GM18868 (cell line): ENCODE measurements at regions not wholly inside any gene's neighbourhood (a gene's known extent, or its start where the extent isn't known, plus 50 kb on each side); places are given as distances from the start of the nearest gene placed in this dataset.

Source experiments
- ATAC-seq: cut with Tn5 transposase; IDR thresholded peaks from one replicate; pipeline ENCODE4 v1.9.1; 2021; ENCODE audit warnings: mild to moderate bottlenecking, moderate library complexity; ENCODE audit not compliant: unreplicated experiment

DNA sequence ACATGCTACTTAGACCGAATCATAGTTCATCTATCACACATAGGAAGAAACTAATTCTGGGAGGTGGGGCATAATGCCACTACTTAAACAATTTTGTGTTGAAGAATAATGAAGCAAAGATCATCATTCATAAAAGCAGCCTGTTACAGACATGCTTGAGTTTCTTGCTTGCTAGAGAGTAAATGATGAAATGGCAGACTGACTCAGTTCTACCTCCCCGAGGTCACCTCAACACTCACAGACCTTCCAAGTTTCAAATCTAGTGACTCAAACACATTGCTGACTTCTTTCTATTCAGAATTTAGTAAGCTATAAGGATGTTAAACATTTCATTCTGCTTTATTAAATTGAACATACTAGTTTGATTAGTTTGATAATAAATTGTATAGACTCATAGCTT, 636.5 kb upstream of the FRG1 start:
- ATAC-seq, result no peak

DNA sequence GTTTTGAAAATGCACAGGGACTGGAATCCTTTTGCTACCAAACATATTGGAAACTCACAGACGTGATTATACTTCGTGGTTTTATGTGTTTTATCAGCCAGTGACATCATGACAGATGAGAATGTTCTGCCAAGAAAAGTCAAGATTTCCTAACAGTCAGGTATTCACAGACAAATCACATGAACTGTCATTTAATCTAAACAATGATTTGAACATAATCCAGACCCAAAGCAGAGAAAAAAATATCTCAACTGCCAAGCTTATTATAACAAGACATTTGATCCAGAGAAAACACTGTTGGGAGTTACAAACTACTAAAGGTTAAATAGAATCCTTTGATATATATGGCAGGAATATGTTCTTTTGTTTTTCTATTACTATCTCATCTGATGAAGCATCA, 635.9 kb upstream of the FRG1 start:
- ATAC-seq, result no peak

DNA sequence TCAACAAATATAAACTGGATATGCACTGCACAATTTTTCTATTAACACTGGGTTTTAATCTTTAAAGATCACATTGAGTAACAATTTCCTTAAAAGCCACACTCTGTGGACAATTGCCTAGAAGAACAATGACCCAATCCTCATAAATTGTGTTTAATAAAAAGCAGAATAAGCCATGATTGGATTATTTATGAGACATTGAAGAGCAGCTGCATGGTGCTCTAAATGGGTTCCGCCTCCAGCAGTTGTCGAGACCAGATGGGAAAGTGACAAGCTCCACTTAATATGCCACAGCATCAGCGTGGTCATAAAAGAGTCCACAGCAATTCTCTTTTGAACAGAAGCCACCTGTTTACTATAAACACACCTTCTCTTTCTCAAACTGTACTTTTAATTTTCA, 635.2 kb upstream of the FRG1 start:
- no peak for ATAC-seq

DNA sequence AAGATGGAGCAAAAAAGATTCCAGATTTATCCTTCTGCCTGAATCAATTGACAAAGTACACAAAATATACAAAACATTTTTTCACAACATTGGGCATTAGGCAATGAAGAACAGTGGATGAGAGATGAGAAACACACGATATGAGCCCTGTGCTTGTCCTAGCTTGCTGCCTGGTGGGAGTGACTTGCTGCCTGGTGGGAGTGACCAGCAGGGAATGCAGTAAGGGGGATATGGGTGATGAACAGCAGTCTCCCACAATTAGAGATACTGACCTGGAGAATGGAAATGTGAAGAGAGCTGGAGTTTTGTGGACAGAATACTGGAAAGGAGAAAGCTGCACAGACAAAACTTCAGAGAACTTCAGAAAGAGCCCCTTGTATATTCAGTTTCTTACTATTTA, 629.4 kb upstream of the FRG1 start:
- ATAC-seq, result no peak

DNA sequence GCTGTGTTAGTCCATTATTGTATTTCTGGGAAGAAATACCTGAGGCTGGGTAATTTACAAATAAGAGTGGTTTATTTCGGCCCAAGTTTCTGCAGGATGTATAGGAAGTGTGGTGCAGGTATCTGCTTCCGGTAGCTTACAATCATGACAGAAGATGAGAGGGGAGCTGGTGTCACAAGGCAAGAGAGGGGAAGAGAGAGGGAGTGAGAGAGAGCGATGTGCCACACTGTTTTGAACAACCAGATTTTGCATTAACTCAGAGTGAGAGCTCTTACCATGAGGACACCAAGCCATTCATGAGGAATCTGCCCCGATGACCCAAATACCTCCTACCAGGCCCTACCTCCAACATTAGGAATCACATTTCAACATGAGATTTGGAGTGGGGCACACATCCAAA, 627.6 kb upstream of the FRG1 start:
- no peak for ATAC-seq

DNA sequence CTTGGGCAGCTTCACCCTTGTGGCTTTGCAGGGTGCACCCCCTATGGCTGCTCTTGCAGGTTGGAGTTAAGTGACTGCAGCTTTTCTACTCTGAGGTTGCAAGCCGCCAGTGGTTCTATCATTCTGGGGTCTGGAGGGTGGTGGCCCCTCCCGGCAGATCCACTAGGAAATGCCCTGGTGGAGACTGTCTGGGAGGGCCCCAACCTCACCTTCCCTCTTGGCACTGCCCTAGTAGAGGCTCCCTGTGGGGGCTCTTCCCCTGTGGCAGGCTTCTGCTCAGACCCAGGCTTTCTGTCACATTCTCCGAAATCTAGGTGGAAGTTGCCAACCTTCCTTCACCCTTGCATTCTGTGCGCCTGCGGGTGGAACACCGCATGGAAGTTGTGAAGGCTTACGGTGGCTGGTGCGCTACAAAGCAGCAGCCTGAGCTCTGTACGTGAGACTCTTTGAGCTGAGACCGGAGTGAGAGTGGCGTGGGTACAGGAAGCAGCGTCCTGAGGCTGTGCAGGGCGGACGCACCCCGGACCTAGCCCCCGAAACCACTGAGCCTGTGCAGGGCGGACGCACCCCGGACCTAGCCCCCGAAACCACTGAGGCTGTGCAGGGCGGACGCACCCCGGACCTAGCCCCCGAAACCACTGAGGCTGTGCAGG, 626.7 kb upstream of the FRG1 start:
- ATAC-seq, result no peak

DNA sequence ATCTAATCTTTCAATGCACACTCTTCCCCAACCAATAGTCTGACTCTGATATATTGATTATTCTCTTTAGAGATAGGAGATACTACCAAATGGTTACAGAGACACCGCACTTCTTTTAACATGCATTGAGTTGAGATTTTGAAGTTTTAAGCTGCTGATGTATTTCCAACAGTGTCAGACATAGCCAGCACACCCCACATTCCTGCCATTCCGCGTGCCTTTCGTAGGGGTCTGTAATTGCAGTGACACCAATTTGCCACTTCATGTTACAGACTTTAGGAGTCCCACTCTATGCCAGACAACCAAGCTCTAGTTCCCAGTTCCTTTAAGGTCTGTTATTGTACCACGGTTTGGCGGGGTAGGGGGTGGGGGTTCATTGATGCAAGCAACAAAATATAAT, 618.2 kb upstream of the FRG1 start:
- ATAC-seq, result no peak

DNA sequence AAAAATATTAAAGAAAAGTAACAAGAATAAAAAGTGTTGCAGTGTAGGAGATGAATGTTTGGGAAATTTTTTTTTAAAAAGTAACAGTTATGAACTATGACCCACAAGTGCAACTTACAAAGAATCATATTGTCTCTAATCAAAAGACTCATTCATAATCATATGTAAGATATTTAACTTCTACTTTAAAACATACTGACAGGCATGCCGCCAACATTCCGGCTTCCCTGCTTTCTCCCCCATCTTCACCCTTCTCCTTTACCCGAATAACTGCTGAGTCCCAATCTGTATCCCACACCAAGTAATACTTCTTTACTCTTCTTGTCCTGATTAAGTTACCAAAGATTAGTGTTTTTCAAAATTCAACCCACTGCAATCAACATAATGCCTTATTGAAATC, 598.8 kb upstream of the FRG1 start:
- ATAC-seq, result no peak

DNA sequence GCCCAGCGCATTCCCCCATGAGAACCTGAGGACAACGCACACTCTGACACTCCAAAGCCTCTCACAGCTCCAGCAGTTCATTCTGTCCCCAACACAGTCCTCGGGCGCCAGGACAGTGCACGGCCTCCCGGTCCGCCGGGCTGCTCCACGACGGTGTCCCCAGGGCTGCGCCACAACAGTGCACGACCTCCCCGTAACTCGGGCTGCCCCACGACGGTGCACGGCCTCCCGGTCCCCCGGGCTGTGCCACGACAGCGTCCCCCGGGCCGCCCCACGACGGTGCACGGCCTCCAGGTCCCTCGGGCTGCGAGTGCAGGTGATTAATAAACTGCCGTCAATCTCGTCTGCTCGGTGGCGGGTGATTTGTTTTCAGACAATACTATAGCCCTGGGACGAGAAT, 585.1 kb upstream of the FRG1 start:
- ATAC-seq, result no peak

DNA sequence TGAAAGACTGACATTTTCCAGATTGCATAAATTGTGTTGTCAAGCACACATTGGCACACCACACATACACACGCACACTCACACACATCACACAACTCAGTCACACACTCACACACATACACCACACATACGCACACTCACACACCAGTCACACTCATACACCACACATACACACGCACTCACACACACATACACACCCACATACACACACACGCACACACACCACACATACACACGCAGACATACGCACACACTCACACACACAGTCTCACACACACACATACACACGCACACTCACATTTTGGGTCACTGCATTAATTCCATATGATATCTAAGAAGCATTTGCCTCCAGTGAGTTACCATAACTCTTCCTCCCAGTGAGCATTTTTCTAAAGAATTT, 578.3 kb upstream of the FRG1 start:
- no peak for ATAC-seq

DNA sequence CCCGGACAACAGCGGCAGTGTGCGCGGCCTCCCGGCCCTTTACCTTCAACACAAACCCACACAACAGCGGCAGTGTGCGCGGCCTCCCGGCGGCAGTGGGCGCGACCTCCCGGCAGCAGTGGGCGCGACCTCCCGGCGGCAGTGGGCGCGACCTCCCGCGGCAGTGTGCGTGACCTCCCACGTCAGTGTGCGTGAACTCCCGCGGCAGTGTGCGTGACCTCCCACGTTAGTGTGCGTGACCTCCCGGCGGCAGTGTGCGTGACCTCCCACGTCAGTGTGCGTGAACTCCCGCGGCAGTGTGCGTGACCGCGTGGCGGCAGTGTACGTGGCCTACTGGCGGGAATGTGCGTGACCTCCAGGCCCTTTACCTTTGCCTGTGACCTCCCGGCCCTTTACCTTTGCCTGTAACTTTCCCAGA, 576.6 kb upstream of the FRG1 start:
- ATAC-seq, result no peak

DNA sequence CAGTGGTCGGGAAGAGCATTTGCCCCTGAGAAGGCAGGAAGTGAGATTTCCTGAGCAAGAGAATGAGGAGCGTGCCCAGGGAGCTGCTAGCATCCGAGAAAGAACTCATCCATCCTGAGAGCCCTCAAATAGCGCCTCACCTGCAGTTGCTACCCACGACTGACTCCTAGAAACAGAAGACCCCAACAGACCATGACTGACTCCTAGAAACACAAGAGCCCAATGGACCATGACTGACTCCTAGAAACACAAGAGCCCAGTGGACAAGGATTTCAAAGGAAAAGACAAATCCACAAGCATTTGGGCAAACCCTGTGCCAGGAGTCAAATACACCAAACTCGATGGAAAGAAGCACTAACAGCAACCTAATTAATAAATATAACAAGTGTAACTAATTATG, 575.2 kb upstream of the FRG1 start:
- ATAC-seq, result no peak

DNA sequence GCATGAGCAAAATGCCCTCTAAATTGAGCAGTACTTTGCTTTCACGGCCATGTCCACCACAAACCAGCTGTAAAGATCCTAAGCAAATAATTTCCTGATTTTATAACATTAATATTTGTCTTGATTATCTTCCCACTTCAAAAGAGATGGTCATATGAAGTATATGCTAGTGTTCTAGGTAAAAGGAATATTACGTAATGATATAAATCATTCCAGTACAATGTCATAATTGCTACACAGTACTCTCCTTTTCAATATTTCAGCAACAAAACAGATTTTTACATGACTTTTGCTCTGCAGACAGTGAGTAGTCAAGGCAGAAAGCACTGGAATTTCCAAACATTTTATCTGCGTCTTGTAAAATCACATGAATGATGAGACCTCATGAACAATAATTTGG, 572.8 kb upstream of the FRG1 start:
- ATAC-seq, result no peak

DNA sequence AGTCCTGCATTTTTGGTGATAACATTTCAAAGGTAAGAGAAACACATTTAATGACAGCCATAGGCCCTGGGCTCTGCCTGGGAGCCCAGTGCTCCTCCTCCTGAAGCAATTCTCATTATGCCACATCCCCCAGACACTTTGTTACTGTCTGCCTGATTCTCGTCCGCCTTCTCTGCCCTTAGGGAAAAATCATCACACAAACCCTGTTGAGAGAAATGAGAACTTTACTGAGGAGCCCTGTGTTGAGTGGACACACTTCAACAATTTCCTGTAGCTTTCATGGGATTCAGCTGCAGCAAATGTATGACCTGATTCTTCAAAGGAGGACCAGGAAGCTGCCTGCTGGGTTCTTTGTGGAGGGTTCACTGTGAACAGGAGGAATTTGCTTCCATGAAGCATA, 566.5 kb upstream of the FRG1 start:
- ATAC-seq, result no peak

DNA sequence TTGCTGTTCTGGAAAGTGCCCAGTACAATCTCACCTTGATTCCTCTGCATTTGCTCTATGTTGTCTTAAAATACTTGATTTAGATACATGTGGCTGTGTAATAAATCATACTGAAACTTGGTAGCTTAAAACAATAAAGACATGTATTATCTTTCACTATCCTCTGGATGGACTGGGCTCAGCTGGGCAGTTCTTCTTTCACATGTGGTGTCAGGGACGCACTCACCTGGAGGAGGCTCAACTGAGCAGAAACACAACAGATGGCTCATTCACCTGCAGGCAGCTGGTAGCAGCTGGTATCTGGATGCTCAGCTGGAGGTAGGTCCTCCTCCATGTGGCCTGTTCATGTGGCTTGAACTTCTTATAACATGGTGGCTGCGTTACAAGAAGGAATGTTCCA, 563.8 kb upstream of the FRG1 start:
- ATAC-seq, result no peak

DNA sequence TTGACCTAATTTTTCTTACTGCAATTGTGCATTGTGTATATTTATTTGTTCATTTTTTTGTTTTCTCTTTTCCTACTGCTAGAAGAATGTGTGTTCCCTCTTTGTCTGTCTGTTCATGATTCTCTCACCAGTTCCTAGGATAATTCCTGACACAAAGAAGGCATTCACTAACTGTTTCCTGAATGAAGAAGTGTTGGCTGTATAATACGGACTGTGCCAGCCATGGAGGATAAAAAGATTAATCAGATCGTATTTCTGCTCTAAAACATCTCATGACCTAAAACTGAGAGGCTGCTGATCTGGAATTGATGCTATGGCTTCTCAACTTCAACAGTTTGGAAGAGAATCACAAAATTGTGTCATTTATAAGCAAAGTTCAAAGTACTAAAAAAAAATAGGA, 563.1 kb upstream of the FRG1 start:
- no peak for ATAC-seq

DNA sequence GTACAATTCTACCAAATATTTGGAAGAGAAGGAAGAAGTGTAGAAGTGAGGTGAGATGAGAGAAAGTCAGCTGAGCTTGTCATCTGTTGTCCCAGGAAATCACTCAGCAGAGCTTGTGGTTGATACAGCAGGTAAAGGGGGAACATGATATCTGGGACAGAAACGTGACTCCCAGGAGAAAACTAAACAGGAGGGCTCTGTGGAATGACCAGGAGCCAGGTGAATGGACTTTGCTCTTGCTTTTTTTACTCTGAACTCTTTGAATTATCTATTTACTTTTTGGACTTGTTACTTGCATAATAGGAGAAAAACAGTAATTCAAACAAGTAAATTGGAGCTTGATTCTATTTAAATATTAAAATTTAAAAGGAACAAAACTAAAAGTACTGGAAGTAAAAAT, 555.6 kb upstream of the FRG1 start:
- no peak for ATAC-seq

DNA sequence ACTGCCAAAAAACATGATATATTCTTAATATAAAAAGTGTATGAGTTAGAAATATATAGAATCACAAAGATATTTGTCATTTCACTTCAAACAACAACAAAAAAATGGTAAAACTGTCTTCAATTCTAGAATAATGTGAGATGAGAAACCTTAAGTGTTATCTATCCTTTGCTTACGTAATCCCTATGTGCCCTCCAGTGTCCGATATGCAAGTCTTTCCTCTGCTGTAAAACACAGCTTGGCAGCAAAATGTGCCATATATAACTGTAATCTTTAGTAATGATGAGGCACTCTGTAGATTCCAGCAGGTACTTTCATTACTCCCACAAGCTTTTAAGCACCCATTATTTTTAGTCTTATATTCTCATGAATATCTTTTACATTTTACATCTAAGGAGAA, 555.1 kb upstream of the FRG1 start:
- no peak for ATAC-seq

DNA sequence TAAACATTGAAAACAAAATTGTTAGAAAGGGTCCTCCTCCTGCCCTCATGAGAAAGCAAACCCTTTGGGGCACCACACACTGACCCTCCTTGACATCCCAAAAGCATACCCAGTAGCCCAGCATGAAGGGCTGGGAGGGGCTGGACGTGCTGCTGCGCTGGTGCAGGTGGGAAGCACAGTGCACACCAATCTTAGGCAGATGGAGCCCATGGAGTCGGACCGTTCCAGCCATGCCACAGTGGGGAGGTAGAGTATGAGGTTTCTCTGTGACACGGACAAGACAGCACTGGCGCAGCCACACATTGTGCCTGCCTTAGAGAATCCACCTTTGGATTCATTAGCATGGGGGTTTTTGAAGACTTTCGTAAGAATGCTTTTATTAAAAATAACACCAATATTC, 544.2 kb upstream of the FRG1 start:
- no peak for ATAC-seq

DNA sequence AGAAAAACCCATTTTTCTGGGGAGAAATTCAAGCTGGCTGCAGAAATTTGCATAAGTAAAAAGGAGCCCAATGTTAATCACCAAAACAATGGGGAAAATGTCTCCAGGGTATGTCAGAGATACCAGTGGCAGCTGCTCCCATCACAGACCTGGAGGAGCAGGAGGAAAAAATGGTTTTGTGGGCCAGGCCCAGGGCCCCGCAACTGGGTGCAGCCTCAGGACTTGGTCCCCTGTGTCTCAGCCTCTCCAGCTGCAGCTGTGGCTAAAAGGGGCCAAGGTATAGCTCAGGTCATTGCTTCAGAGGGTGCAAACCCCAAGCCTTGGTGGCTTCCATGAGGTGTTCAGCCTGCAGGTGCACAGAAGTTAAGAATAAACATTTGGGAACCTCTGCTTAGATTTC, 536.4 kb upstream of the FRG1 start:
- ATAC-seq, result no peak

DNA sequence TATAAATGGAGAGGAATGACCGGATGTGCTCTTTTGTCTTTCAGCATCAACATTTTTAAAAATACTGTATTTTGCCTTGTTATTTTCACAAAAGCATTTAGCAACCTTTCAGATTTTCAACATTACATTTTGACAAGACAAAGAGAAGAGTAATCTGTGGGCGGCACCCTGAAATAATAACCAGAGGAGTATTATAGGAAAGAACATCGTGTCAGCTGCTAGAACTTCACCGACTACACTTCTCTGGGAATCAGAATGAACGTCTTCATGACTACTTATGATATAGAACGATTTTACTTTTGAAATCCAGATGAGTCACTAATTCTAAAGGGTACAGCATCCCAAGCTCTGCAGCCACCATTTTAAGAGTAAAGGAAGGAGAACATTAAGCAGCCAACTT, 531.5 kb upstream of the FRG1 start:
- ATAC-seq, result no peak

DNA sequence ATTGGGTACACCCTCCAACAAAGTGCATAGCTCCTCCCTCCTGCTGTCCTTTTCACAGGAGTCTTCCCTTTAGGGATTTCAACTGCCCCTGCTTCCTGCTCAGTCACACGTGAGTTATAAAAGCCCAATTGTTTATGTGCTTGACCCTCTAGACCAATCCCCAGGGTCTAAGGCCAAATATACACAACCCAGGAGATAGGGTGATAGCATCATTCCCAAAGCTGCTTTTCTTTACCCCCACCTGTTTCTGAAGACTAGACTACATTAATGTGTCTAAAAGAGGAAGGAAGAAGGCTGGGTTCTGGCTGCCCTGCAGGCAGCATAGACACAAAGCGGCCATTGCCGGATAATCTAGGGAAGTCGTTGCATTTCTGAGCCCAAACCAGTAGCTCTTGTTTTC, 526.7 kb upstream of the FRG1 start:
- ATAC-seq, result no peak

DNA sequence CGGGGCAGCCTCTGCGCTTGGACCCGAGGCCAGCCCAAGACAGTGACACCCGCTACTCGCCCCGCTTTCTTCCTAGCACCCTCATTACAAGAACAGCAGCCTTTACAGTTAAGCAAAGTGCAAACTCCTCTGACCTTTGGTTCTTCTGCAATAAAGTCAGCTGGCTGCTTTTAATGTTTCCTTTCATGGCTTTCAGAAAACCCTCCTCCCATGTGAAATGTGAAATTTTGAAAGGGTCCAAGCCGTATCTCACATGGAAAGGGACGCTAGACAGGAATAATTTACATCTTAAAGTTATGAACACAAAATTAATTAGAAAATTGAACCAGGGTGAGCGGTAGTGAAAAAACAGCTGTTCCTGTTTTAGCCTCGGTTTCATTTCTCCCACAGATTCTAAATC, 520.1 kb upstream of the FRG1 start:
- ATAC-seq, result no peak

DNA sequence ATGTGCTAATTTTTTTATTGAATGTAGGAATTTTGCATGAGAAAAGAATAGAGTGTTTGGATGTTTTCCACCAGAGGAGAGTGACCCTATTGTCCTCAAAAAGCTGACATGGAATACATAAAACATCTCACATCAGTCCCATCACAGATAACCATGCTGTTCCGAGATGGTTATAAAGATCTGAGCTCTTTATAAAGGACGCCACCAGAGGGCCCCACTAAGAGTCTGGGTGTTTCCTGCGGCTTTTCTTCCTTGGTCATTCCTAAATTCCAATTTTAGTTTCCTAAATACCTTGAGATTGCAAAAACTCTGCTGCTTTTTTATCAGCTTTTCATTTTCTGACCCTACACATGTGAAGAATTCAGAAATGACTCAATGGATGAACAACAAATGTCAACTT, 504.5 kb upstream of the FRG1 start:
- no peak for ATAC-seq
